ENCODE measurements at regions not wholly inside any gene's neighbourhood (a gene's known extent, or its start where the extent isn't known, plus 50 kb on each side); places are given as distances from the start of the nearest gene placed in this dataset.
A peak's percentile ranks its signal among the peaks of the same experiment; 100 is the strongest.

DNA sequence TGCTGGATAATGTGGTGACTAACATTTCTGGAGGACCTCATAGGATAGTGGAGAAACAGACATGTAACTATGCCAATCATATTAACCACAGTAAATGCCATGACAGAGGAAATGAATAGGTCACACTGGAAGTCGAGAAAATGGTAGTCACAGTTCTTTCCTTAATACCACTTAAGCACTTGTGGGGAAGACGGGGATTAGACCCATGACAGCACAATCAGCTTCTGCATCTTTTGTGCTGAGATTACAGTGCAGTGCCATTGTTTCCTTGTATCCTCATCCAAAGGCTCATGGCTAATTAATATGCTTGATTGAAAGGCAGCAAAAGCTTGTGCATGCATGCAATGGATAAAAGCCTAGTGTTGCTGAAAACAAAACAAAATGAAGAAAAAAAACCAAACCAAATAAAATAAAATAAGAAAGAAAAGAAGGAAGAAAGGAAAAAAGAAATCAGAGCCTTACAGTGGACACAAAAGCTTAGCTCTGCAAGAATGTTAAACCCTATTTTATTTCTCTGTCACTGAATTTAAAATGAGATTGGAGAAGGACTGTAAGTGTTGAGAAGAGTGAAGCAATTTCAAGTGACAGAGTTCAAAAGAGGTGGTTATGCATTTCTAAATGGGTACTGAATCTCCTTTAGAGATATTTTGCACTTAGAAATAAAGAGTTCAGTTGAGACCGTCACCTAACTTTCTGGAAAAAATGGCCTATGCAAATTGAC lies 1011.9 kb downstream of the CDH8 start (continued):
- TF ChIP-seq, protein P1, sequence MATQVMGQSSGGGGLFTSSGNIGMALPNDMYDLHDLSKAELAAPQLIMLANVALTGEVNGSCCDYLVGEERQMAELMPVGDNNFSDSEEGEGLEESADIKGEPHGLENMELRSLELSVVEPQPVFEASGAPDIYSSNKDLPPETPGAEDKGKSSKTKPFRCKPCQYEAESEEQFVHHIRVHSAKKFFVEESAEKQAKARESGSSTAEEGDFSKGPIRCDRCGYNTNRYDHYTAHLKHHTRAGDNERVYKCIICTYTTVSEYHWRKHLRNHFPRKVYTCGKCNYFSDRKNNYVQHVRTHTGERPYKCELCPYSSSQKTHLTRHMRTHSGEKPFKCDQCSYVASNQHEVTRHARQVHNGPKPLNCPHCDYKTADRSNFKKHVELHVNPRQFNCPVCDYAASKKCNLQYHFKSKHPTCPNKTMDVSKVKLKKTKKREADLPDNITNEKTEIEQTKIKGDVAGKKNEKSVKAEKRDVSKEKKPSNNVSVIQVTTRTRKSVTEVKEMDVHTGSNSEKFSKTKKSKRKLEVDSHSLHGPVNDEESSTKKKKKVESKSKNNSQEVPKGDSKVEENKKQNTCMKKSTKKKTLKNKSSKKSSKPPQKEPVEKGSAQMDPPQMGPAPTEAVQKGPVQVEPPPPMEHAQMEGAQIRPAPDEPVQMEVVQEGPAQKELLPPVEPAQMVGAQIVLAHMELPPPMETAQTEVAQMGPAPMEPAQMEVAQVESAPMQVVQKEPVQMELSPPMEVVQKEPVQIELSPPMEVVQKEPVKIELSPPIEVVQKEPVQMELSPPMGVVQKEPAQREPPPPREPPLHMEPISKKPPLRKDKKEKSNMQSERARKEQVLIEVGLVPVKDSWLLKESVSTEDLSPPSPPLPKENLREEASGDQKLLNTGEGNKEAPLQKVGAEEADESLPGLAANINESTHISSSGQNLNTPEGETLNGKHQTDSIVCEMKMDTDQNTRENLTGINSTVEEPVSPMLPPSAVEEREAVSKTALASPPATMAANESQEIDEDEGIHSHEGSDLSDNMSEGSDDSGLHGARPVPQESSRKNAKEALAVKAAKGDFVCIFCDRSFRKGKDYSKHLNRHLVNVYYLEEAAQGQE (IDR thresholded peaks at IDR 0.05; ENCODE audit: low read depth, low read length) = no peak
- TF ChIP-seq LARP7 (IDR thresholded peaks at IDR 0.05) (no peak), EZH2 (IDR thresholded peaks at IDR 0.05; ENCODE audit: borderline replicate concordance, control insufficient read depth, low read depth, low read length) (no peak), EGR1 (IDR thresholded peaks at IDR 0.05; ENCODE audit: borderline replicate concordance in 1 of 2, low read depth in 2 of 2, low read length in 2 of 2) (no peak), STAT3 (IDR thresholded peaks at IDR 0.05; ENCODE audit: low read depth, low read length) (no peak), SMAD5 (IDR thresholded peaks at IDR 0.05; ENCODE audit: low read depth) (no peak), STAT1 (conservative IDR thresholded peaks at IDR 0.05) (no peak), IRF4 (IDR thresholded peaks at IDR 0.05; ENCODE audit: low read depth, low read length) (no peak), RFX5 (IDR thresholded peaks at IDR 0.05; ENCODE audit: low read depth, low read length) (no peak)

DNA sequence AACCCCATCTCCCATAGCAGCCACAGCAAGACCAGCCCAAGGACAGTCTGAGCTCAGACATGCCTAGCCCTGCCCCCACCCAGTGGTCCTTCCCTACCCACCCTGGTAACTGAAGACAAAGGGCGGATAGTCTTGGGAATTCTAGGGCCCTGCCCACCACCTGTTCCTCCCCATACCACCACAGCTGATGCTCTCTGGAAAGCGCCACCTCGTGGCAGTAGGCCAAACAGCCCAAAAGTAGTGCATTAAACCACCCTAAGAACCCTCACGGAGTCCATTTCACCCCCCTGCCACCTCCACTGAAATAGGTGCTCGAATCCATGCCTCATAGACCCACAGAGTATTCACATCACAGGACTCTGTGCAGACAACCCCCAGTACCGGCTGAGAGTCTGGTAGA lies 1021.4 kb downstream of the CDH8 start:
- Histone ChIP-seq H3K9me3 (replicated peaks; ENCODE audit: control insufficient read depth, insufficient read depth, low read length) (no peaks in the 10 kb centered on the region), H3K36me3 (ENCODE audit: control insufficient read depth in 2 of 2, insufficient read depth in 2 of 2, low read length in 1 of 2) (no peaks in the 10 kb centered on the region), H3K27ac (ENCODE audit: control insufficient read depth, insufficient read depth) (no peak overlapping the region), H3K4me3 (no peak overlapping the region), H4K20me1 (ENCODE audit: control insufficient read depth, insufficient read depth) (no peaks in the 10 kb centered on the region), H3K9ac (ENCODE audit: control insufficient read depth, insufficient read depth, low read length) (no peak overlapping the region), H2AFZ (ENCODE audit: control insufficient read depth, low read depth, low read length) (no peak overlapping the region), H3K4me2 (ENCODE audit: control insufficient read depth, insufficient read depth) (no peak overlapping the region), H3K79me2 (ENCODE audit: control insufficient read depth, insufficient read depth, low read length) (no peaks in the 10 kb centered on the region), H3K4me1 (ENCODE audit: control insufficient read depth, insufficient read depth, low read length) (no peaks in the 10 kb centered on the region), H3K27me3 (replicated peaks in 1 of 2; ENCODE audit: control insufficient read depth in 2 of 2, insufficient read depth in 2 of 2, low read length in 1 of 2) (no peaks in the 10 kb centered on the region)
- intact Hi-C loops (cut with micrococcal nuclease; ENCODE audit: unreplicated experiment) (no loop called here), in situ Hi-C loops (cut with MboI) (no loop called here)
- CTCF ChIA-PET = interaction anchor here (1.1 kb wide), 1 partner anchor 412 kb away, joined by 3 read pairs; no protein-coding TSS in a partner anchor
- POLR2A ChIA-PET = no interaction called here
- ATAC-seq (no peak), FAIRE-seq (no peak), DNase-seq (ENCODE audit: low read depth, low spot score) (no peak)
- RAD21 ChIA-PET (ENCODE audit: unreplicated experiment) = no interaction called here
- SMC1A ChIA-PET (ENCODE audit: uncharacterized antibody, unreplicated experiment) = no interaction called here
- BruUV-seq (replicated peaks) = no TSS peak
- WGBS (ENCODE audit: insufficient coverage, insufficient replicate concordance, low lambda C conversion rate, missing lambda C conversion rate) = 21% methylated on average over 6 of the region's 6 CpGs
- TF ChIP-seq, protein P2, sequence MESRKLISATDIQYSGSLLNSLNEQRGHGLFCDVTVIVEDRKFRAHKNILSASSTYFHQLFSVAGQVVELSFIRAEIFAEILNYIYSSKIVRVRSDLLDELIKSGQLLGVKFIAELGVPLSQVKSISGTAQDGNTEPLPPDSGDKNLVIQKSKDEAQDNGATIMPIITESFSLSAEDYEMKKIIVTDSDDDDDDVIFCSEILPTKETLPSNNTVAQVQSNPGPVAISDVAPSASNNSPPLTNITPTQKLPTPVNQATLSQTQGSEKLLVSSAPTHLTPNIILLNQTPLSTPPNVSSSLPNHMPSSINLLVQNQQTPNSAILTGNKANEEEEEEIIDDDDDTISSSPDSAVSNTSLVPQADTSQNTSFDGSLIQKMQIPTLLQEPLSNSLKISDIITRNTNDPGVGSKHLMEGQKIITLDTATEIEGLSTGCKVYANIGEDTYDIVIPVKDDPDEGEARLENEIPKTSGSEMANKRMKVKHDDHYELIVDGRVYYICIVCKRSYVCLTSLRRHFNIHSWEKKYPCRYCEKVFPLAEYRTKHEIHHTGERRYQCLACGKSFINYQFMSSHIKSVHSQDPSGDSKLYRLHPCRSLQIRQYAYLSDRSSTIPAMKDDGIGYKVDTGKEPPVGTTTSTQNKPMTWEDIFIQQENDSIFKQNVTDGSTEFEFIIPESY (IDR thresholded peaks at IDR 0.05) = no peak
- TF ChIP-seq, protein P3, sequence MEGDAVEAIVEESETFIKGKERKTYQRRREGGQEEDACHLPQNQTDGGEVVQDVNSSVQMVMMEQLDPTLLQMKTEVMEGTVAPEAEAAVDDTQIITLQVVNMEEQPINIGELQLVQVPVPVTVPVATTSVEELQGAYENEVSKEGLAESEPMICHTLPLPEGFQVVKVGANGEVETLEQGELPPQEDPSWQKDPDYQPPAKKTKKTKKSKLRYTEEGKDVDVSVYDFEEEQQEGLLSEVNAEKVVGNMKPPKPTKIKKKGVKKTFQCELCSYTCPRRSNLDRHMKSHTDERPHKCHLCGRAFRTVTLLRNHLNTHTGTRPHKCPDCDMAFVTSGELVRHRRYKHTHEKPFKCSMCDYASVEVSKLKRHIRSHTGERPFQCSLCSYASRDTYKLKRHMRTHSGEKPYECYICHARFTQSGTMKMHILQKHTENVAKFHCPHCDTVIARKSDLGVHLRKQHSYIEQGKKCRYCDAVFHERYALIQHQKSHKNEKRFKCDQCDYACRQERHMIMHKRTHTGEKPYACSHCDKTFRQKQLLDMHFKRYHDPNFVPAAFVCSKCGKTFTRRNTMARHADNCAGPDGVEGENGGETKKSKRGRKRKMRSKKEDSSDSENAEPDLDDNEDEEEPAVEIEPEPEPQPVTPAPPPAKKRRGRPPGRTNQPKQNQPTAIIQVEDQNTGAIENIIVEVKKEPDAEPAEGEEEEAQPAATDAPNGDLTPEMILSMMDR (IDR thresholded peaks at IDR 0.05 in 2 of 3, conservative IDR thresholded peaks at IDR 0.05 in 1 of 3; ENCODE audit: control insufficient read depth in 2 of 3, extremely low read depth in 1 of 3, insufficient read depth in 1 of 3, low read depth in 3 of 3, low read length in 3 of 3) = peak in 2 of 3 experiments; percentile 3 to 18; a peak in 1 of 6 replicates
- no peak for TF ChIP-seq SUZ12 (IDR thresholded peaks at IDR 0.05; ENCODE audit: unreplicated experiment)
- no peak for TF ChIP-seq ZNF622 (IDR thresholded peaks at IDR 0.05)
